ENCODE measurements at regions not wholly inside any gene's neighbourhood (a gene's known extent, or its start where the extent isn't known, plus 50 kb on each side); places are given as distances from the start of the nearest gene placed in this dataset.

DNA sequence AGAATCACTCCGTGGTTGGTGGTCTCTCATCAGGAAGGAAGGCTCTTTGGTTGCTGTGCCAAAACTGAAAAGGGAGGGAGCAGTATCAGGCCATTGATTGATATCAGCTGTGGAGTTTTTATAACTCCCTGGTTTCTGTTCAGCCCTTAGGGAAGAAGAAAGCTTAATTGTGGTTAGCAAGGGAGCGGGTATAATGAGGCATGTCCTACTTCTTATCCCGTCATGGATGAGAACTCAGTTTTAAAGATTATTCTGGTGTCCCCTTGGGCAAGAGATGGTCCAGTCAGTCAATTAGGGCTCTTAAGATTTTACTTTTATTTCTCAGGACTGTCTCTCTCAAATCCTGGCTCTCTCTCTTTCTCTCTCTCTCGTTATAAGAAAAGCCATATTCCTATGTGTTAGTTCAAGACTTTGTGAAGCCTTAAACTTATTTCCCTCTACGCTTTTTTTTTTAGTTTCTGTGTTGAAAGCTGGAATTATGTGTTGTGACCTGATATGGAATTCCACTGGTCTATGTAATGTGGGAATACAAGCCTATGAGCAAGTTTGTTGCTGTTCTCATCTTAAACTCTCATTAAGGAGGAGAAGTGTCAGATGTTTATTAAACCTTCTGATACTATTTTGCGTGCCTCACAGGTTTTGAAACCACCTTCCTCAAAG, 514.0 kb upstream of the CDH2 start:
- H3K27ac Mint-ChIP-seq, result no peak overlapping the region
- no peaks in the 10 kb centered on the region for H3K4me1 Mint-ChIP-seq
- no peaks in the 10 kb centered on the region for H3K36me3 Mint-ChIP-seq (ENCODE audit: low read depth)
- ChIA-PET CTCF (interaction anchor here (1.1 kb wide), 1 partner anchor 23 kb away, joined by 3 read pairs; no protein-coding TSS in a partner anchor), POLR2A (no interaction called here)
- no peaks in the 10 kb centered on the region for H3K27me3 Mint-ChIP-seq
- DNase-seq, result no peak
- H3K9me3 Mint-ChIP-seq, result peaks cover 3% of the 10 kb centered on the region
- no peak overlapping the region for H3K4me3 Mint-ChIP-seq

DNA sequence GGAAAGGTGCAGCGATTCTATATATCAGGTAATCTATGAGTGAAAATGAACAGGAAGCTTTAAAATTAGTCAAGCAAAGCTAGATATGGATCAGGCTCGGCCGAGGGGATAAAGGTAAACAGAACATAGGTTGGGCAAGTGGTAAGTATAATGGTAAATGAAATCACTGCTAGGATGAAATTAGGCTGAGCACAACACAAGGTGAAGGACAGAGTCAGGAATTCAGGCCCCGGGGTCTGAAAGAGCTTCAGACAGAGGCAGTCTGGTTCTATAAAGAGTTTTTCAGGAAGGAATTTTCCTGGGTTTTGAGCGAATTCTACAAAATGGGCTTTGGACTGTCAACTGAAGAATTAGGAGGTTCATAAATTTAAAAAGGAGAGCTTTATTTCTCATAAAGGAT, 513.2 kb upstream of the CDH2 start:
- no peaks in the 10 kb centered on the region for H3K4me1 Mint-ChIP-seq
- no peaks in the 10 kb centered on the region for H3K27me3 Mint-ChIP-seq
- no peaks in the 10 kb centered on the region for H3K9me3 Mint-ChIP-seq
- ChIA-PET POLR2A (no interaction called here), CTCF (interaction anchor here (0.6 to 1.1 kb wide), 2 partner anchors 24 to 69 kb away, joined by 3 read pairs; no protein-coding TSS in a partner anchor)
- H3K4me3 Mint-ChIP-seq, result no peak overlapping the region
- no peak for DNase-seq
- H3K36me3 Mint-ChIP-seq (ENCODE audit: low read depth), result no peaks in the 10 kb centered on the region
- H3K27ac Mint-ChIP-seq, result no peak overlapping the region

GRCh38 chr18:28689588-28689987, 512.7 kb upstream of the CDH2 start:
- ChIA-PET POLR2A (no interaction called here), CTCF (no interaction called here)
- Mint-ChIP-seq H3K27ac (no peak overlapping the region), H3K36me3 (ENCODE audit: low read depth) (no peaks in the 10 kb centered on the region), H3K4me3 (no peak overlapping the region), H3K4me1 (no peaks in the 10 kb centered on the region), H3K27me3 (no peaks in the 10 kb centered on the region), H3K9me3 (no peaks in the 10 kb centered on the region)
- DNase-seq, result no peak

DNA sequence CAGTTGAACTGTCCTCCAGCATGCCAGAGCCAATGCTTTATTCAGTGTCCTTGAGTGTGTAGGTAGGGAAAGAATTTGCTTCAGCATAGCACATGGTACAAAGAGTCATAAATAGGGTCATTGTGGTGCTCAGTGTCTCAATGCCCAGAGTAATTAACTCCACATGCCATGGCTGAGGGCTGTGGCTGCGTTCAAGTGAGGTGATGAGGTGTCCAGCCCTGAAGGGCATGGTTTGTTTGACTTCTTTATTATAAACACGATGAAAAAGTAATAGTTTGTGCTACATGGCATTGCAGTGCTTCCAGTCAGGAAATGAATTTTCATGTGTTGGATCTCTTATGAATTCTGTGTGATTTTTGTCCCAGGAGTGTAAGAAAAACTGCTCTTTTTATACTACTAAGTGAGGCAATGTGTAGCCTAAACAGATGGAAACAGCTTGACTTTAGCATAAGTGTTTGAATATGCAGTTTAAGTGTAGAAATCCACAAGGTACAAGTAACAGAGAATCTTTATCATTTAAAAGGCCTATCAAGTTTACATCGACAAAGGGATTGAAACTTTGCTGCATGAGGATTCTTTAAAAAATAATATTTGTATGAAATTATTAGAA, 507.9 kb upstream of the CDH2 start:
- Mint-ChIP-seq H3K36me3 (ENCODE audit: low read depth) (no peaks in the 10 kb centered on the region), H3K4me3 (no peak overlapping the region), H3K9me3 (peaks cover 2% of the 10 kb centered on the region), H3K27ac (no peak overlapping the region), H3K4me1 (no peaks in the 10 kb centered on the region), H3K27me3 (no peaks in the 10 kb centered on the region)
- POLR2A ChIA-PET, result no interaction called here
- CTCF ChIA-PET, result no interaction called here
- DNase-seq, result no peak

DNA sequence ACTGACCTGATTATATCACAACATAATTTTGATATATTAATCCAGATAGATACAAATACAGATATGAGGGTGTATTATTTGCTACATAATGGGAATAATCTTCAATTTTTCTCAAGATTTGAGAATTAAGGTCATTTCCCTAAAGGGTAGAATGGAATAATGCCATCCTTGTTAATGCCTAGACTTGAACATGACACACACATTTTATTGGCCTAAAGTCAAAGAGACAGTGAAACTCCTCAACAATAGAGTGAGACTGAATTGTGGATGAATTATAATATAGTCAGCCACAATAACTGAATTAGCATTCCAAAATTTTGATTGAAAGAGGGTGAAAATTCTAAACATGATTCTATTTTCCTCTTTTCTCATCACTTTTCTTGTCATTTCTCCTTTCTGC, 506.0 kb upstream of the CDH2 start:
- POLR2A ChIA-PET, result no interaction called here
- H3K27me3 Mint-ChIP-seq, result no peaks in the 10 kb centered on the region
- CTCF ChIA-PET, result no interaction called here
- no peaks in the 10 kb centered on the region for H3K36me3 Mint-ChIP-seq (ENCODE audit: low read depth)
- H3K9me3 Mint-ChIP-seq, result peaks cover 2% of the 10 kb centered on the region
- H3K4me3 Mint-ChIP-seq, result no peak overlapping the region
- H3K4me1 Mint-ChIP-seq, result no peaks in the 10 kb centered on the region
- no peak overlapping the region for H3K27ac Mint-ChIP-seq
- no peak for DNase-seq

GRCh38 chr18:28669165-28669564, 492.2 kb upstream of the CDH2 start:
- Mint-ChIP-seq H3K9me3 (no peaks in the 10 kb centered on the region), H3K27ac (no peak overlapping the region), H3K27me3 (no peaks in the 10 kb centered on the region), H3K4me1 (no peaks in the 10 kb centered on the region), H3K36me3 (ENCODE audit: low read depth) (no peaks in the 10 kb centered on the region), H3K4me3 (no peak overlapping the region)
- ChIA-PET POLR2A (no interaction called here), CTCF (no interaction called here)
- no peak for DNase-seq

DNA sequence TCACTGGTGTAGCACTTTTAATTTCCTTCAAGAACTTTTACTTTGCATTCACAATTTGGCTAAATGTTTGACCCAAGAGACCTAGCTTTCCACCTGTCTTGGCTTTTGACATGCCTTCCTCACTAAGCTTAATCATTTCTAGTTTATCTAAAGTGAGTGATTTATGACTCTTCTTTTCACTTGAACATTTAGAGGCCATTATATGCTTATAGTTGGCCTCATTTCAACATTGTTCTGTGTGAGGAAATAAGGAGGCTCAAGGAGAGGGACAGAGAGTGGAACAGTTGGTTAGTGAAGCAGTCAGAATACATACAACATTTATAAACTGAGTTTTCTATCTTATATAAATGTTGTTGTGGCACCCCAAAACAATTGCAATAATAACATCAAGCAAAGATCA, 489.3 kb upstream of the CDH2 start:
- no peak overlapping the region for H3K4me3 Mint-ChIP-seq
- H3K27me3 Mint-ChIP-seq, result no peaks in the 10 kb centered on the region
- H3K9me3 Mint-ChIP-seq, result no peaks in the 10 kb centered on the region
- POLR2A ChIA-PET, result no interaction called here
- CTCF ChIA-PET, result no interaction called here
- H3K36me3 Mint-ChIP-seq (ENCODE audit: low read depth), result no peaks in the 10 kb centered on the region
- DNase-seq, result no peak
- no peaks in the 10 kb centered on the region for H3K4me1 Mint-ChIP-seq
- H3K27ac Mint-ChIP-seq, result no peak overlapping the region

GRCh38 chr18:28657961-28658360, 481.0 kb upstream of the CDH2 start:
- no peak for DNase-seq
- ChIA-PET POLR2A (no interaction called here), CTCF (no interaction called here)
- H3K27me3 Mint-ChIP-seq, result no peaks in the 10 kb centered on the region
- H3K27ac Mint-ChIP-seq, result no peak overlapping the region
- H3K36me3 Mint-ChIP-seq (ENCODE audit: low read depth), result no peaks in the 10 kb centered on the region
- H3K9me3 Mint-ChIP-seq, result peaks cover 4% of the 10 kb centered on the region
- H3K4me1 Mint-ChIP-seq, result no peaks in the 10 kb centered on the region
- no peak overlapping the region for H3K4me3 Mint-ChIP-seq

DNA sequence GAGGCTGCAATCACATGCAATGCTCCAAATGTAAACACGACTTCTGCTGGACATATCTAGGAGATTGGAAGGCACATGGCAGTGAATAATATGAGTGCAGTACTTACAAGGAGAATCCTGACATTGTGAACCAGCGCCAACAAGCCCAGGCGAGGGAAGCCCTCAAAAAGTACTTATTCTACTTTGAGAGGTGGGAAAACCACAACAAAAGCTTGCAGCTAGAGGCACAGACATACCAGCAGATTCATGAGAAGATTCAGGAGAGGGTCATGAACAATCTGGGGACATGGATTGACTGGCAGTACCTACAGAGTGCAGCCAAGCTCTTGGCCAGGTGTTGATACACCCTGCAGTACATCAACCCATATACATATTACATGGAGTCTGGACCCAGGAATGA, 475.7 kb upstream of the CDH2 start:
- peaks cover 8% of the 10 kb centered on the region for H3K9me3 Mint-ChIP-seq
- no peak overlapping the region for H3K4me3 Mint-ChIP-seq
- no peak overlapping the region for H3K27ac Mint-ChIP-seq
- ChIA-PET CTCF (no interaction called here), POLR2A (no interaction called here)
- no peaks in the 10 kb centered on the region for H3K27me3 Mint-ChIP-seq
- no peak for DNase-seq
- no peaks in the 10 kb centered on the region for H3K36me3 Mint-ChIP-seq (ENCODE audit: low read depth)
- H3K4me1 Mint-ChIP-seq, result no peaks in the 10 kb centered on the region

GRCh38 chr18:28651298-28651697, 474.4 kb upstream of the CDH2 start:
- CTCF ChIA-PET, result no interaction called here
- no peak for DNase-seq

DNA sequence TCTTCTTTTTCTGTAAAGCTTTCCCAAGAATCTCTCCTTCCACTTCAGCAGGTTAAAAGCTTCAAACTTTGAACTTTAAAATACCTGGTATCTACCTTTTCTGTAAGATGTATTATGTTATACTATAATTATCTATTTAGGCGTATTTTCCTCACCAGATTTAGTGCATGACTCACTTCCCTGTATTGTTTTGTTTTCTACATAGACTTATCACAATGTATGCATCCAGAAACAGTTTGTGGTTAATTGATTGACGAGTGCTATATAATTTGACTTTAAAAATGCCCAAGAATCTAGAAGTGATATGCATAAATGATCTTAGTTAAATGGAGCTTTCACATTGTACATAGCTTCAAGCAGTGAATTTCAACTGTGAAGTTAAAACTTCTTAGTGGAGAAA, 473.9 kb upstream of the CDH2 start:
- no peak for DNase-seq
- H3K27me3 Mint-ChIP-seq, result no peaks in the 10 kb centered on the region
- no peaks in the 10 kb centered on the region for H3K36me3 Mint-ChIP-seq (ENCODE audit: low read depth)
- no peaks in the 10 kb centered on the region for H3K4me1 Mint-ChIP-seq
- H3K4me3 Mint-ChIP-seq, result no peak overlapping the region
- ChIA-PET CTCF (no interaction called here), POLR2A (no interaction called here)
- no peak overlapping the region for H3K27ac Mint-ChIP-seq
- H3K9me3 Mint-ChIP-seq, result peaks cover 8% of the 10 kb centered on the region

More at GRCh38 chr18:28651298-28651697, 474.4 kb upstream of the CDH2 start:
- Mint-ChIP-seq H3K36me3 (ENCODE audit: low read depth) (no peaks in the 10 kb centered on the region), H3K4me1 (no peaks in the 10 kb centered on the region), H3K4me3 (no peak overlapping the region), H3K27ac (no peak overlapping the region), H3K9me3 (peaks cover 8% of the 10 kb centered on the region), H3K27me3 (no peaks in the 10 kb centered on the region)
- POLR2A ChIA-PET, result no interaction called here

DNA sequence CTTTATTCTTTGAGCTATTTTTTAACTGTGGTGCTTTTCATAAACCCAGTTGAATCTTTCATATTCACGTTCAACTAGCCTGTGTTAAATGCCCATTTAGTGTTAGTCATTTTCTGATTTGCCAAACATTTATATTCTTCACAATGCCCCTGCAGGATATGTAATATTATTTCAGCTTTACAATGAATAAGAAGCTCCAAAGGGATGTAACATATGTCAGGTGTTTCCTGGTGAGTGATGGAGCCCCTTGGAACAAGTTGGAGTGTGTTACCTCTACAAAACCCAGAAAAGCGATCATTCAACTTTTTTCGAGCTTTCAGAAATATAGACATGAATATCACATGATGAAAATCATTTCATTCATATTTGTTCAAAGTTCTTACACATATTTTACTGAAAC, 471.0 kb upstream of the CDH2 start:
- ChIA-PET CTCF (no interaction called here), POLR2A (no interaction called here)
- no peak overlapping the region for H3K4me3 Mint-ChIP-seq
- no peaks in the 10 kb centered on the region for H3K27me3 Mint-ChIP-seq
- H3K36me3 Mint-ChIP-seq (ENCODE audit: low read depth), result no peaks in the 10 kb centered on the region
- no peaks in the 10 kb centered on the region for H3K4me1 Mint-ChIP-seq
- H3K9me3 Mint-ChIP-seq, result peaks cover 8% of the 10 kb centered on the region
- no peak overlapping the region for H3K27ac Mint-ChIP-seq
- DNase-seq, result no peak

GRCh38 chr18:28637897-28638296, 461.0 kb upstream of the CDH2 start:
- Mint-ChIP-seq H3K27ac (no peak overlapping the region), H3K4me3 (no peak overlapping the region), H3K36me3 (ENCODE audit: low read depth) (no peaks in the 10 kb centered on the region), H3K27me3 (no peaks in the 10 kb centered on the region), H3K9me3 (peaks cover 16% of the 10 kb centered on the region), H3K4me1 (no peaks in the 10 kb centered on the region)
- DNase-seq, result no peak
- POLR2A ChIA-PET, result no interaction called here
- CTCF ChIA-PET, result no interaction called here

GRCh38 chr18:28635530-28635929, 458.6 kb upstream of the CDH2 start:
- H3K9me3 Mint-ChIP-seq, result peaks cover 14% of the 10 kb centered on the region
- H3K27ac Mint-ChIP-seq, result no peak overlapping the region
- DNase-seq, result no peak
- H3K4me3 Mint-ChIP-seq, result no peak overlapping the region
- H3K4me1 Mint-ChIP-seq, result no peaks in the 10 kb centered on the region
- ChIA-PET POLR2A (no interaction called here), CTCF (no interaction called here)
- no peaks in the 10 kb centered on the region for H3K27me3 Mint-ChIP-seq
- no peaks in the 10 kb centered on the region for H3K36me3 Mint-ChIP-seq (ENCODE audit: low read depth)

All from activated CD4-positive, alpha-beta T cell treated with anti-CD3 and anti-CD28 coated beads, Interleukin-2, amount 10 ng/mL, durations not matched to agents 7 days and 5 days (primary cell).